ENCODE measurements at regions not wholly inside any gene's neighbourhood (a gene's known extent, or its start where the extent isn't known, plus 50 kb on each side); places are given as distances from the start of the nearest gene placed in this dataset.
"Not testable (repeated sequence)": the region's sequence is repeated elsewhere in the genome, so short reads cannot be mapped to it uniquely, and the experiment has no call there.

- no peak for DNase-seq
Measured at GRCh38 chr3:178967177-178967532, 104.5 kb downstream of the ZMAT3 start.

GRCh38 chr3:178966299-178967176 lies 105.1 kb downstream of the ZMAT3 start:
- peak; percentile 35 for DNase-seq

- no peak for DNase-seq
Measured at GRCh38 chr3:178964551-178964950, 107.1 kb downstream of the ZMAT3 start.

- DNase-seq, result no peak
Measured at GRCh38 chr3:178960918-178961317, 110.7 kb downstream of the ZMAT3 start.

GRCh38 chr3:178960181-178960580 lies 111.4 kb downstream of the ZMAT3 start:
- no peak for DNase-seq

GRCh38 chr3:178950676-178951075 lies 120.9 kb downstream of the ZMAT3 start:
- no peak for DNase-seq

GRCh38 chr3:178949896-178950295 lies 121.7 kb downstream of the ZMAT3 start:
- DNase-seq, result no peak

GRCh38 chr3:178948546-178948945 lies 123.1 kb downstream of the ZMAT3 start:
- DNase-seq, result no peak

GRCh38 chr3:178947738-178948137 lies 123.9 kb downstream of the ZMAT3 start:
- no peak for DNase-seq

GRCh38 chr3:178942261-178942660 lies 129.3 kb downstream of the ZMAT3 start:
- DNase-seq, result not testable (repeated sequence)

GRCh38 chr3:178930116-178930515 lies 141.5 kb downstream of the ZMAT3 start:
- no peak for DNase-seq

- no peak for DNase-seq
Measured at GRCh38 chr3:178916223-178916622, 155.4 kb downstream of the ZMAT3 start.

- no peak for DNase-seq
Measured at GRCh38 chr3:178915365-178915764, 156.2 kb downstream of the ZMAT3 start.

- no peak for DNase-seq
Measured at GRCh38 chr3:178907081-178907480, 164.5 kb downstream of the ZMAT3 start.

GRCh38 chr3:178901204-178901603 lies 170.4 kb downstream of the ZMAT3 start:
- no peak for DNase-seq

GRCh38 chr3:178900029-178900646 lies 171.5 kb downstream of the ZMAT3 start:
- DNase-seq, result peak; percentile 93

GRCh38 chr3:178895178-178895789 lies 176.3 kb downstream of the ZMAT3 start:
- DNase-seq, result no peak
